Activated T-cell treated with anti-CD3 and anti-CD28 coated beads, Interleukin-2, amount 50 U/mL, for 48 hours (primary cell): ENCODE measurements at regions not wholly inside any gene's neighbourhood (a gene's known extent, or its start where the extent isn't known, plus 50 kb on each side); places are given as distances from the start of the nearest gene placed in this dataset.
"Not testable (repeated sequence)": the region's sequence is repeated elsewhere in the genome, so short reads cannot be mapped to it uniquely, and the experiment has no call there.

Experiments used
- DNase-seq, 2 experiments: peaks; one replicate each; pipeline ENCODE4 v3.0.0-alpha.2; 2020

GRCh38 chr1:194476872-194477271, 1290.5 kb upstream of the B3GALT2 start:
- no peak for DNase-seq

- DNase-seq = no peak
Measured at GRCh38 chr1:194476351-194476750, 1289.9 kb upstream of the B3GALT2 start.

- DNase-seq = no peak
Measured at GRCh38 chr1:194474701-194475100, 1288.3 kb upstream of the B3GALT2 start.

GRCh38 chr1:194473766-194474165, 1287.4 kb upstream of the B3GALT2 start:
- no peak for DNase-seq

GRCh38 chr1:194469282-194469681, 1282.9 kb upstream of the B3GALT2 start:
- DNase-seq = no peak

- no peak for DNase-seq
Measured at GRCh38 chr1:194466706-194467105, 1280.3 kb upstream of the B3GALT2 start.

- no peak for DNase-seq
Measured at GRCh38 chr1:194447636-194448035, 1261.2 kb upstream of the B3GALT2 start.

GRCh38 chr1:194445244-194445643, 1258.8 kb upstream of the B3GALT2 start:
- DNase-seq = no peak

GRCh38 chr1:194442901-194443575, 1256.6 kb upstream of the B3GALT2 start:
- DNase-seq = no peak

- no peak for DNase-seq
Measured at GRCh38 chr1:194437135-194437534, 1250.7 kb upstream of the B3GALT2 start.

- no peak for DNase-seq
Measured at GRCh38 chr1:194431121-194431520, 1244.7 kb upstream of the B3GALT2 start.

GRCh38 chr1:194420706-194421105, 1234.3 kb upstream of the B3GALT2 start:
- no peak for DNase-seq

GRCh38 chr1:194419721-194420120, 1233.3 kb upstream of the B3GALT2 start:
- DNase-seq = no peak

- no peak for DNase-seq
Measured at GRCh38 chr1:194410756-194411155, 1224.3 kb upstream of the B3GALT2 start.

GRCh38 chr1:194407238-194407637, 1220.8 kb upstream of the B3GALT2 start:
- not testable (repeated sequence) for DNase-seq

- DNase-seq = no peak
Measured at GRCh38 chr1:194394676-194395075, 1208.3 kb upstream of the B3GALT2 start.

GRCh38 chr1:194387531-194387930, 1201.1 kb upstream of the B3GALT2 start:
- DNase-seq = no peak

- no peak for DNase-seq
Measured at GRCh38 chr1:194378517-194378916, 1192.1 kb upstream of the B3GALT2 start.

- DNase-seq = no peak
Measured at GRCh38 chr1:194374649-194375048, 1188.2 kb upstream of the B3GALT2 start.

- DNase-seq = no peak
Measured at GRCh38 chr1:194372266-194372665, 1185.9 kb upstream of the B3GALT2 start.

- DNase-seq = no peak
Measured at GRCh38 chr1:194369622-194370021, 1183.2 kb upstream of the B3GALT2 start.

- no peak for DNase-seq
Measured at GRCh38 chr1:194369060-194369459, 1182.6 kb upstream of the B3GALT2 start.

GRCh38 chr1:194367121-194367520, 1180.7 kb upstream of the B3GALT2 start:
- no peak for DNase-seq

GRCh38 chr1:194366705-194367104, 1180.3 kb upstream of the B3GALT2 start:
- DNase-seq = no peak

- no peak for DNase-seq
Measured at GRCh38 chr1:194362327-194362726, 1175.9 kb upstream of the B3GALT2 start.
